Choroid plexus epithelial cell (primary cell): ENCODE measurements at regions not wholly inside any gene's neighbourhood (a gene's known extent, or its start where the extent isn't known, plus 50 kb on each side); places are given as distances from the start of the nearest gene placed in this dataset.
A peak's percentile ranks its signal among the peaks of the same experiment; 100 is the strongest.

Source experiments
- DNase-seq: peaks from one replicate; pipeline ENCODE4 v3.0.0-alpha.2; 2010; ENCODE audit warnings: low read depth
- H3K4me3 ChIP-seq: 2 replicates; pipeline ENCODE4 v1.5.1; 2011; ENCODE audit warnings: low read depth, mild to moderate bottlenecking, control low read depth, low read length, moderate library complexity
- CTCF ChIP-seq: conservative IDR thresholded peaks from 2 replicates; pipeline ENCODE4 v1.5.1; 2011; ENCODE audit warnings: low read depth, mild to moderate bottlenecking, control low read depth, inconsistent platforms, low read length, moderate library complexity

- no peak overlapping the region for H3K4me3 ChIP-seq
- no peak for TF ChIP-seq CTCF
- DNase-seq = no peak
These were observed 717.8 kb upstream of the TBX3 start for GRCh38 chr12:115401761-115402160.

GRCh38 chr12:115400011-115400410 lies 716.0 kb upstream of the TBX3 start:
- no peak for DNase-seq
- no peak for TF ChIP-seq CTCF
- no peak overlapping the region for H3K4me3 ChIP-seq

DNA sequence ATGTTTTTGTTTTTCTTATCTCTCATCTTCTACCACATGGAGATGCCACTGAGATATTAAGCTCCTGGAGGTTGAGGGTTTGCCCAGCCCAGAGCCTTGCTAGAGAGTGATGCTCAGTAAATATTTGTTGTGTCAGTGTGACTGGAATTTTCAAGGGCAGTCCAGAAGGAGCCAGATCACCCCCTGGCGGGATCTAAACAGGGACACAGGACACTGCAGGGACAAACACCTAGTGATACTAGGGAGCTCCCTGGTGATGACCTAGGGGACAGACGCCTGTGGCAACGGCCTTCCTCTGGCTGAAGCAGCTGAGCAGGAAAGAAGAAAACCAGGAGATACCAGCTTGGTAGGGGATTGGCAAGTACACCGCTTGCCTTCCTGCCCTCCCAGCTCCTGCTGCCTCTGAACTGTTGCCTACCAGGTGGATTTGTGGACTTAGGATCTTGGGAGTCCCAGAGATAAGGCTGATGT lies 714.4 kb upstream of the TBX3 start:
- H3K4me3 ChIP-seq = no peak overlapping the region
- peak; percentile 2 for TF ChIP-seq CTCF
- no peak for DNase-seq

DNA sequence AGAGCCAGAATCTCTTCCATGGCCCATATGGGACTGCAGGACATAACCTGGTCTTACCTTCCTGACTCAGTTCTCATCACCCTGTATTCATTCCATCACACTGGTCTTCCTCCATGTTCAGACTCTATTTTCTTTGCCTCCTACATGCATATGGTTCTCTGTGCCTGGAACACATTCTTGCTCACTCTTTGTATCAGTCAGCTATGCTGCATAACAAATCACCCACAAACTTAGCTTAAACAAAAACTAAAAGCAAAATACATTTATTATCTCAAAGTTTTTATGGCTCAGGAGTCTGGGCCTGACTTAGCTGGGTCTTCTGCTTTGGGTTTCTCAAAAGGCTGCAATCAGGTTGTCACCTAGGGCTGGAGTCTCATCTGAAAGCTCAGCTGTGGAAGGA lies 712.6 kb upstream of the TBX3 start:
- TF ChIP-seq CTCF = no peak
- no peak overlapping the region for H3K4me3 ChIP-seq
- DNase-seq = no peak

- no peak for DNase-seq
- TF ChIP-seq CTCF = no peak
- H3K4me3 ChIP-seq = no peak overlapping the region
These were observed 710.7 kb upstream of the TBX3 start for GRCh38 chr12:115394496-115395220.

- H3K4me3 ChIP-seq = no peak overlapping the region
- no peak for TF ChIP-seq CTCF
- DNase-seq = no peak
These were observed 704.2 kb upstream of the TBX3 start for GRCh38 chr12:115388139-115388538.

DNA sequence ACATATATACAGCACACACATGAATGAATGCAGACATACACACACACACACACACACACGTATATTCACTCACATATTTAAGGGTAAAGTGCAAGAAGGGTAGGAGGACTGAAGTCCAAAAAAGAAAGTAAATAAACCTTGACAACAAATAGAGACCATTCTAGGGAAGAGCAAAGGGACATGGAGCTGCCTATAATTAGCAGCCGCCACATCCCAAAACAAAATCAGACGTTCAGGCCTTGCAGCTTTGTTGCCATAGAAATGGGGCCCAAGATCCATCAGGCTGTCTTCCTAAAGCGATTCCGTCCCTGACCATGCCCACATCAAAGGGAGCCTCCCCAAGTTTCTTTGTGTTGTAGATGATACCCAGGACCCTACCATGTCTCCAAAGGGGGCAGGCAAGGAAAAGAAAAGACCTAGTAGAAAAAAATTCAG lies 703.5 kb upstream of the TBX3 start:
- DNase-seq = no peak
- H3K4me3 ChIP-seq = no peak overlapping the region
- no peak for TF ChIP-seq CTCF
